GM21447 (cell line): ENCODE measurements at regions not wholly inside any gene's neighbourhood (a gene's known extent, or its start where the extent isn't known, plus 50 kb on each side); places are given as distances from the start of the nearest gene placed in this dataset.
"Not testable (repeated sequence)": the region's sequence is repeated elsewhere in the genome, so short reads cannot be mapped to it uniquely, and the experiment has no call there.

Experiments used
- ATAC-seq: cut with Tn5 transposase; IDR thresholded peaks from one replicate; pipeline ENCODE4 v1.9.1; 2021; ENCODE audit not compliant: unreplicated experiment

GRCh38 chr21:15932726-15933125 is 202.9 kb downstream of the USP25 start:
- ATAC-seq, result no peak

GRCh38 chr21:15935530-15935929 is 205.7 kb downstream of the USP25 start:
- no peak for ATAC-seq

GRCh38 chr21:15943009-15943666 is 213.4 kb downstream of the USP25 start:
- no peak for ATAC-seq

- no peak for ATAC-seq
Observed at GRCh38 chr21:15947677-15948076, 217.9 kb downstream of the USP25 start.

- ATAC-seq, result no peak
Observed at GRCh38 chr21:15953551-15954116, 223.9 kb downstream of the USP25 start.

GRCh38 chr21:15964236-15964855 is 234.6 kb downstream of the USP25 start:
- no peak for ATAC-seq

GRCh38 chr21:15966231-15966630 is 236.4 kb downstream of the USP25 start:
- no peak for ATAC-seq

- no peak for ATAC-seq
Observed at GRCh38 chr21:15966651-15967050, 236.9 kb downstream of the USP25 start.

GRCh38 chr21:15967661-15968060 is 237.9 kb downstream of the USP25 start:
- no peak for ATAC-seq

- no peak for ATAC-seq
Observed at GRCh38 chr21:15968776-15969310, 239.1 kb downstream of the USP25 start.

- ATAC-seq, result no peak
Observed at GRCh38 chr21:15976807-15977206, 247.0 kb downstream of the USP25 start.

- ATAC-seq, result no peak
Observed at GRCh38 chr21:15978215-15978738, 248.5 kb downstream of the USP25 start.

GRCh38 chr21:15979493-15979892 is 249.7 kb downstream of the USP25 start:
- ATAC-seq, result not testable (repeated sequence)

- no peak for ATAC-seq
Observed at GRCh38 chr21:15986277-15986676, 256.5 kb downstream of the USP25 start.

GRCh38 chr21:15992171-15992570 is 262.4 kb downstream of the USP25 start:
- no peak for ATAC-seq

- ATAC-seq, result no peak
Observed at GRCh38 chr21:15993951-15994350, 264.2 kb downstream of the USP25 start.

- ATAC-seq, result no peak
Observed at GRCh38 chr21:15999741-16000140, 270.0 kb downstream of the USP25 start.

GRCh38 chr21:16002874-16003466 is 273.2 kb downstream of the USP25 start:
- ATAC-seq, result no peak

- ATAC-seq, result no peak
Observed at GRCh38 chr21:16004086-16004485, 274.3 kb downstream of the USP25 start.

GRCh38 chr21:16004523-16004922 is 274.7 kb downstream of the USP25 start:
- no peak for ATAC-seq

- no peak for ATAC-seq
Observed at GRCh38 chr21:16005996-16006395, 276.2 kb downstream of the USP25 start.

GRCh38 chr21:16007943-16008342 is 278.2 kb downstream of the USP25 start:
- no peak for ATAC-seq
